IMR-90 (cell line): ENCODE measurements at regions not wholly inside any gene's neighbourhood (a gene's known extent, or its start where the extent isn't known, plus 50 kb on each side); places are given as distances from the start of the nearest gene placed in this dataset.

Experiments used
- BHLHE40 ChIP-seq: fragments of 150-350 bp; IDR thresholded peaks from 2 replicates; pipeline ENCODE4 v1.6.1; 2016; ENCODE audit warnings: mild to moderate bottlenecking, low read depth, low read length
- CEBPB ChIP-seq: IDR thresholded peaks from 2 replicates; pipeline ENCODE4 v1.6.1; 2012; ENCODE audit warnings: low read depth, low read length, improper control_type of control experiment
- CHD1 ChIP-seq: IDR thresholded peaks from 2 replicates; pipeline ENCODE4 v1.6.1; 2012; ENCODE audit warnings: low read depth, low read length, improper control_type of control experiment
- CTCF ChIP-seq: conservative IDR thresholded peaks from 2 replicates; pipeline ENCODE4 v1.5.1; 2012; ENCODE audit warnings: mild to moderate bottlenecking, low read depth, low read length, improper control_type of control experiment
- ELK1 ChIP-seq: fragments of 150-350 bp; IDR thresholded peaks from 2 replicates; pipeline ENCODE4 v1.6.1; 2016; ENCODE audit warnings: low read depth, mild to moderate bottlenecking, low read length, moderate library complexity, borderline replicate concordance
- MAFK ChIP-seq: IDR thresholded peaks from 2 replicates; pipeline ENCODE4 v1.6.1; 2012; ENCODE audit warnings: low read depth, low read length, improper control_type of control experiment
- MAZ ChIP-seq: IDR thresholded peaks from 2 replicates; pipeline ENCODE4 v1.6.1; 2012; ENCODE audit warnings: low read depth, mild to moderate bottlenecking, low read length, improper control_type of control experiment, moderate library complexity, borderline replicate concordance
- MXI1 ChIP-seq: IDR thresholded peaks from 2 replicates; pipeline ENCODE4 v1.6.1; 2012; ENCODE audit warnings: low read depth, mild to moderate bottlenecking, low read length, moderate library complexity, borderline replicate concordance
- POLR2A ChIP-seq: IDR thresholded peaks from 2 replicates; pipeline ENCODE4 v1.6.1; 2012; ENCODE audit warnings: mild to moderate bottlenecking, low read depth, low read length
- RAD21 ChIP-seq: IDR thresholded peaks from 2 replicates; pipeline ENCODE4 v1.6.1; 2012; ENCODE audit warnings: low read length, improper control_type of control experiment
- RFX5 ChIP-seq: IDR thresholded peaks from 2 replicates; pipeline ENCODE4 v1.8.0; 2012; ENCODE audit warnings: low read depth, mild to moderate bottlenecking, low read length, moderate library complexity
- SMC3 ChIP-seq: fragments of 150-350 bp; IDR thresholded peaks from 2 replicates; pipeline ENCODE4 v1.6.1; 2016; ENCODE audit warnings: low read depth, mild to moderate bottlenecking, antibody characterized with exemption, low read length, moderate library complexity

GRCh38 chr11:24091594-24091993, 405.3 kb upstream of the LUZP2 start:
- TF ChIP-seq CTCF, result no peak
- TF ChIP-seq MAFK, result no peak
- no peak for TF ChIP-seq RFX5
- TF ChIP-seq MAZ, result no peak
- no peak for TF ChIP-seq POLR2A
- TF ChIP-seq CEBPB, result no peak
- TF ChIP-seq MXI1, result no peak
- TF ChIP-seq ELK1, result no peak
- TF ChIP-seq SMC3, result no peak
- TF ChIP-seq BHLHE40, result no peak
- TF ChIP-seq CHD1, result no peak
- TF ChIP-seq RAD21, result no peak
